Activated T-cell treated with anti-CD3 and anti-CD28 coated beads, Interleukin-2, amount 50 U/mL, for 72 hours (primary cell): ENCODE measurements at regions not wholly inside any gene's neighbourhood (a gene's known extent, or its start where the extent isn't known, plus 50 kb on each side); places are given as distances from the start of the nearest gene placed in this dataset.
"Not testable (repeated sequence)": the region's sequence is repeated elsewhere in the genome, so short reads cannot be mapped to it uniquely, and the experiment has no call there.

Source experiments
- ATAC-seq, 2 donors: fragments of 150-1000 bp; cut with Tn5 transposase; replicated peaks in 1 of 2; 2 replicates each; pipeline ENCODE4 v1.10.0; 2021; ENCODE audit warnings: moderate library complexity in 2 of 2, mild to moderate bottlenecking in 1 of 2
- DNase-seq, 2 donors: peaks; one replicate each; pipeline ENCODE4 v3.0.0; 2021 to 2022; ENCODE audit warnings: mixed read lengths in 1 of 2
- H3K27ac Mint-ChIP-seq: one replicate; pipeline ENCODE4 v1.8.0; 2022; ENCODE audit warnings: mild to moderate bottlenecking, moderate library complexity, mixed read lengths
- H3K27me3 Mint-ChIP-seq: one replicate; pipeline ENCODE4 v1.8.0; 2022; ENCODE audit warnings: low read depth, mixed read lengths
- H3K36me3 Mint-ChIP-seq, 2 donors: one replicate each; pipeline ENCODE4 v1.8.0; 2022; ENCODE audit warnings: mixed read lengths in 2 of 2, mild to moderate bottlenecking in 1 of 2; ENCODE audit not compliant: insufficient read depth in 2 of 2
- H3K4me1 Mint-ChIP-seq: one replicate; pipeline ENCODE4 v1.8.0; 2022; ENCODE audit warnings: low read depth, mixed read lengths
- H3K4me3 Mint-ChIP-seq, 2 donors: one replicate each; pipeline ENCODE4 v1.8.0; 2022; ENCODE audit warnings: mild to moderate bottlenecking in 2 of 2, mixed read lengths in 2 of 2, moderate library complexity in 2 of 2
- H3K9me3 Mint-ChIP-seq, 2 donors: one replicate each; pipeline ENCODE4 v1.8.0; 2022; ENCODE audit warnings: mixed read lengths in 2 of 2

DNA sequence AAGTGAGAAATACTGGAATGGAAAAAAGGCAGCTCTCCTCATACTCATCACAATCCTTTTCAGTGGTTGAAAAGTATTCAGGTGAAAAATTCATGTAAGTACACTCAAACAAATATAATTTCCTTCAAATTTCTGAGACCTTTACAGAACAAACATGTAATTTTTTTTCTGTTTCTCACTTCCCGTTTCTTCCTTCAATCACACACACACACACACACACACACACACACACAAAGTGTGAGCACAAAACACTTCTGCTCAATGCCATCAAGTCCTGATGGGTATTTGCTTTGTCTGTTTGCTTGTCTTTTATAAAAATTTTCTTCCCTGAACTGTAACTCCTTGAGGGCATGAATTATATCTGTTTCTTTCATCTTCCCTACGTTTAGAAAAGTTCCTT, 110.6 kb downstream of the LIG4 start:
- Mint-ChIP-seq H3K36me3 (no peaks in the 10 kb centered on the region), H3K27ac (no peak overlapping the region), H3K4me1 (no peaks in the 10 kb centered on the region), H3K9me3 (no peaks in the 10 kb centered on the region), H3K4me3 (no peak overlapping the region), H3K27me3 (peaks cover 12% of the 10 kb centered on the region)
- ATAC-seq (no peak), DNase-seq (no peak)

DNA sequence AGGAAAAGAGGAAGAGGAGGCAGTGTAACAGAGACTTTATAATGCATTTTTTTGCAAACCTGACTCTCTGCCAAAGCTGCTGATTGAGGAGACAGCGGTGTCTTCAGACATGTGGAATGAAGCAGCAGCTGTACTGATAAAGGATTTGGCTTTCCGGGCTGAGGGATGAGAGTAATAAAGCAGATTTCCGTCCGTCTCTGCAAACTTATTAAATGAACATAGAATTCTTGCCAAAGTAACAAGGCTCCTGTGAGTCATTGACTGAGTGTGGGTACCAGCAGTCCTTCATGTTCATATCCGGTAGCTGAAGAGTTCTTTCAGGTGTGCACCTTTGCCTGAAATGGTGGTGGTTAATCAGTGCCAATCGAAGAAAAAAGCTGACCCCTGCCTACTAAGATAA, 112.6 kb downstream of the LIG4 start:
- Mint-ChIP-seq H3K9me3 (no peaks in the 10 kb centered on the region), H3K36me3 (no peaks in the 10 kb centered on the region), H3K27ac (no peak overlapping the region), H3K27me3 (peaks cover 12% of the 10 kb centered on the region), H3K4me1 (no peaks in the 10 kb centered on the region), H3K4me3 (no peak overlapping the region)
- ATAC-seq (no peak), DNase-seq (no peak)

DNA sequence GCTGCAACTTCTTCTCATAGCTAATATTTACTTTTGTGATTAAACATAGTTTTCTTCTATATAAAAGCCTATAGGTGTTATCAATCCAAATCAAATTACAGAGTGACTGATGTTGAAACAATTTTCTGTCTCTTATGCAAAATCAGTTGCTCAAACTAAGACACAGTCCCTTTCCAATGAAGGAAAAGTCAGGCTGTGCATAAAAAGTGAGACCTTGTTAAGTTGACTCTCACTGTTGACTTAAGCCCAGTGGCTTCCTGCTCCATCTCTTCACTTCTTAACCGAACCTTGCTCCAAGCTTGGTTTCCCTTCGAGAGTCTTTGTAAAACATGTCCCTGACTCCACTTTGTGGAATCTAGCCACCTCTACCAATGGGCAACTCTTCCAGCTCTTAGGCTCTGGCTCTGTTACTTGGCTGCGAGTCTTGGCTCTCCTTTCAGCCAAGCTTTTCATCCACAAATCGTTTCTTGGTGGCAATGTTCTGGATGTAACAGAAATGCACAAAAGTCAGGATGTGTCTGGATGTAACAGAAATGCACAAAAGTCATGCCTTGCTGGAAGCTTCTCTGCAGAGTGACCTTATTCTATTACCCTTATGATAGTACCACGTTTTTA, 118.9 kb downstream of the LIG4 start:
- Mint-ChIP-seq H3K36me3 (no peaks in the 10 kb centered on the region), H3K4me3 (no peak overlapping the region), H3K27me3 (no peaks in the 10 kb centered on the region), H3K27ac (no peak overlapping the region), H3K4me1 (no peaks in the 10 kb centered on the region), H3K9me3 (no peaks in the 10 kb centered on the region)
- DNase-seq (no peak), ATAC-seq (no peak)

DNA sequence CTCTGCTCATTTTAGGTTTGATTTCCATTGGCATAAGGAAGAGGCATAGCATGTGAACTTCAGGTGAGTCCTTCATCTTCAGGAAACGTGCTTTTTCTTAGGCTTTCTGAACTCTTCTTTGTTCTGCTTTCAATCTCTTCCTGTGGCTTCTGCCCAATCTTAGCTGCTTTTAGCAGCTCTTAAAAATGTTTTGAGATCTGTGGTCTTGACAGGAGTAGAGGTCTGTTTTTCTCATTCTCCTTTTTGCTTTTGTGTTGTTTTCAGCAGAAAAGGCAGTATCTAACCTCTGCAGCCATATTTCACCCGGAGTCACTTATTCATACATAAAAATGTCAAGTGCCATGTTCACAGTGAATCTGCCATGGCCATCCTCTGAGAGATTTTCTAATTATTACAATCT, 120.3 kb downstream of the LIG4 start:
- H3K36me3 Mint-ChIP-seq: no peaks in the 10 kb centered on the region
- no peaks in the 10 kb centered on the region for H3K9me3 Mint-ChIP-seq
- no peak overlapping the region for H3K4me3 Mint-ChIP-seq
- ATAC-seq: no peak
- no peaks in the 10 kb centered on the region for H3K4me1 Mint-ChIP-seq
- H3K27me3 Mint-ChIP-seq: no peaks in the 10 kb centered on the region
- no peak for DNase-seq
- H3K27ac Mint-ChIP-seq: no peak overlapping the region

DNA sequence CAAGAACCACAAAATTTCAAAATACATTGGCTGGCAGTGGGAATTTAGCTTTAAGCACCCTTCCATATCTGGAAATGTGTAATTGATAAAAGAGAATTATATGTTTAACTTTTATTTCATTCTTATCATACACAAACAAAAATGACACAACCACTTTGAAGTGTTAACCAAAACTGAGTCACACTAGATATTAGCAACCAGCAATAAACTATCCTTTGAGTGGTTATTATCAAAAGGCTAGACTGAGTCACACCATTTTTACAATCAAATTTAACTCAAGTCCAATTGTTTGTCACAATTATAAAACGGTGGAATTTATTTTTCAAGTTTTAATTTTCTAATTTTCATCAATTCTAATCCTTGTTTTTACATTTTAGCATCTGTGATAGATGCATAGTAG, 121.7 kb downstream of the LIG4 start:
- Mint-ChIP-seq H3K4me3 (no peak overlapping the region), H3K4me1 (no peaks in the 10 kb centered on the region), H3K9me3 (no peaks in the 10 kb centered on the region), H3K27ac (no peak overlapping the region), H3K36me3 (no peaks in the 10 kb centered on the region), H3K27me3 (no peaks in the 10 kb centered on the region)
- ATAC-seq: no peak
- no peak for DNase-seq

DNA sequence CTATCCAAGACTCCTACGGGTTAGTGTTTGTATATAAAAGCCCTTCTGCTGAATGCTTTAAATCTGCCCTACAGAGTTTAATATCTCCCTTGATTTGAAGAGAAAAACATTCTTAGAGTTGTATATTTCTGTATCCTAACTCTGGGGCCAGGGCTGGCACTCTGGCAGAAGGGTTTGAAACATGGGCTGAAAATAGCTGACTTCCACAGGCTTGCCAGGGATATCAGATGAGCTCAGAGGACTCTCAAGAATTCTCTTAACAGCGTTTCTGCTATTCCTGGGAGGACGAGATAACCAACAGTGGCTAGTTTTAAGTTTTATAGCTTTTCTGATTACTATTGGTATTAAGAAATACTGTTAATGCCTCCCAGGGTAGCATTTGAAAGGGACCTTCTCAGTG, 127.5 kb downstream of the LIG4 start:
- H3K9me3 Mint-ChIP-seq: no peaks in the 10 kb centered on the region
- H3K27ac Mint-ChIP-seq: no peak overlapping the region
- no peaks in the 10 kb centered on the region for H3K4me1 Mint-ChIP-seq
- H3K36me3 Mint-ChIP-seq: no peaks in the 10 kb centered on the region
- DNase-seq (no peak), ATAC-seq (no peak)
- H3K27me3 Mint-ChIP-seq: no peaks in the 10 kb centered on the region
- H3K4me3 Mint-ChIP-seq: no peak overlapping the region

DNA sequence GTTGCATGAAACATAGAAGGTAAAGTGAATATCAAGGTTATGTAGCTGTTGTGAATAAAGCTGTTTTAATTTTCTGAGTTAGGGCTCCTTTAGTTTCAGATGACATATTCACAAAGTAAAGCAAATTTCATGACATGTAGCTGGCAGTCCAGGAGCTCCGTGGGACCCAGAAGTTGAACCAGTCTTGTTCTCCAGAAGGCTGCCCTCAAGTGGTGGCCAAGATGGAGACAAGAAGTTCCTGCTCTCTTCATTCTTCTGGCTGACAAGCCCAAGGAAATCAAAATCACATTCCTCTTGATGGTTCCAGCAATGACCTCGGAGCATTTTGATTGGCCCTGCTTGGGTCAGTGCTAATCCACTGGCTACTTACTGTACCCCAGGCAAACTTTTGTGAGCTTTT, 128.7 kb downstream of the LIG4 start:
- no peak for DNase-seq
- no peaks in the 10 kb centered on the region for H3K27me3 Mint-ChIP-seq
- ATAC-seq: no peak
- H3K4me3 Mint-ChIP-seq: no peak overlapping the region
- no peaks in the 10 kb centered on the region for H3K9me3 Mint-ChIP-seq
- no peaks in the 10 kb centered on the region for H3K36me3 Mint-ChIP-seq
- no peak overlapping the region for H3K27ac Mint-ChIP-seq
- H3K4me1 Mint-ChIP-seq: no peaks in the 10 kb centered on the region

DNA sequence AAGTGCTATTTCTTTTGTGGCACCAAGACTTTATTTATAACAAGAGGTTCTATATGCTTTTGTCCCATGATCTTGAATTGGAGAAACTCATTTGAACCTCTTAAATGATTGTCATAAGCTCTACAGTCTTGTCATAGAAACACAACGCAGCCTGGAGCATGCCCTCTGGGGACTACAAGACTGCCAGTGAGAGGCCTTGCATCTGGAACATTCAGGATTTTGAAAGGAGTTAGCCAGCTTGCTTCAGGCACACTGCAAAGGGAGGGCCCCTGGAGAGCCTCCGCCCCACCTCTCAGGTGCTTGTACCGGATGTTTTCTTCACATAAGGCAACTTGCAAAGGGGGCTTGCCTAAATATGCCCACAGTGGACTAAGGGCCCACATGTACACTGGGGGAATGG, 130.5 kb downstream of the LIG4 start:
- Mint-ChIP-seq H3K36me3 (no peaks in the 10 kb centered on the region), H3K4me1 (no peaks in the 10 kb centered on the region), H3K27me3 (no peaks in the 10 kb centered on the region), H3K27ac (no peak overlapping the region), H3K9me3 (no peaks in the 10 kb centered on the region), H3K4me3 (no peak overlapping the region)
- DNase-seq (no peak), ATAC-seq (no peak)

DNA sequence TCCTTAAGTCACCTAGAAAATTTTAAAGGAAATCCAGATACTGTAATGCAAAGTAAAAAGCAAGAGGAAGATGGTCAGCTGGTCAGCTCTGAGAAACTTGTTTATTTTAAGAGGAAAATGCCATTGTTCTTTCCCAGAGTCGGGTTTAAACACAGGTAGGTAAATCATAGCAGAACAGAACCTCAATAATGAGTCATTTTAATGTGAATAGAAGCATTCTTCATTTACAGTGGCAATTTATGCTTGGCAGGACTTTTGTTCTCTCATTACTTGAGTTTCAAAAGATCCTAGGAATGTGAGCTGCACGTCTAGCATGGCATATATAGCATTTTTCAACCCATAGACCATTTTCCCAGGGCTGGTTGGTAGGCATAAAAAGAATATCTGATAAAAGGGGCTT, 132.3 kb downstream of the LIG4 start:
- Mint-ChIP-seq H3K9me3 (peaks cover 4% of the 10 kb centered on the region in 2 donors), H3K36me3 (peaks cover 0 to 4% of the 10 kb centered on the region in 2 donors), H3K4me1 (no peaks in the 10 kb centered on the region), H3K27ac (no peak overlapping the region), H3K27me3 (no peaks in the 10 kb centered on the region), H3K4me3 (no peak overlapping the region)
- ATAC-seq (no peak), DNase-seq (no peak)

DNA sequence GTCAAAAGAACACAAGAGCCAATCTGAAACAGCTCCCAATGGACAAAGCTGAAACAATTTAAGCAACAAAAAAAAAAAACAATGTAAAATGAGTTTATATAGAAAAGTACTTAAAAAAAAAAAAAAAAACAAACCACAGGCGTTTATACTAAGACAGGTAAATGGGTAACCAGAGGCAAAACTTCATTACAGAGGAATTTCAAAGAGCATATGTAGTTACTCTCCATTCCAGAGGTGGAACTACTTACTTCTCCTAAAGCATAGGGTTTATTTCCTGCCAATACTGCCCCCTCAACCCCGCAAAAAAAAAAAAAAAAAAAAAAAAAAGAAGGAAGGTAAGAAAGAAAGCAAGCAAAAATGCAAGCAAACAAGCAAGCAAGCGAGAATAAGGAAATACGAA, 132.9 kb downstream of the LIG4 start:
- Mint-ChIP-seq H3K36me3 (peaks cover 0 to 4% of the 10 kb centered on the region in 2 donors), H3K27me3 (no peaks in the 10 kb centered on the region), H3K4me3 (no peak overlapping the region), H3K4me1 (no peaks in the 10 kb centered on the region), H3K27ac (no peak overlapping the region), H3K9me3 (peaks cover 4% of the 10 kb centered on the region in 2 donors)
- ATAC-seq (no peak), DNase-seq (no peak)

DNA sequence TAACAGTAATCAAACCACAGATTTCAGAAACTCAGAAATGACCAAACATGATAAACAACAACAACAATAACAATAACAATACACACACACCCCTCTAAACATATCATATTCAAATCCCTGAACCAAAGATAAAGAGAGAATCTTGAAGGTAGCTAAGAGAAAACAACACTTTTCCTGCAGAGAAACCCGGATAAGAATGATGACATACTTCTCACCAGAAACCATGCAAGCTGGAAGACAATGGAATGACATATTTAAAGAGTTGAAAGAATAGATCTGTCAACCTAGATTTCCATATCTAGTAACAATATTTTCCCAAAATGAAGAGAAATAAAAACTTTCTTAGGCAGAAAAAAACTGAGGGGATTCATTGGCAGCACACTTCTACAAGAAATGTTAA, 138.1 kb downstream of the LIG4 start:
- Mint-ChIP-seq H3K36me3 (peaks cover 1 to 4% of the 10 kb centered on the region in 2 donors), H3K4me3 (no peak overlapping the region), H3K27ac (no peak overlapping the region), H3K27me3 (no peaks in the 10 kb centered on the region), H3K4me1 (no peaks in the 10 kb centered on the region), H3K9me3 (peaks cover 14 to 18% of the 10 kb centered on the region in 2 donors)
- DNase-seq: no peak
- no peak for ATAC-seq

DNA sequence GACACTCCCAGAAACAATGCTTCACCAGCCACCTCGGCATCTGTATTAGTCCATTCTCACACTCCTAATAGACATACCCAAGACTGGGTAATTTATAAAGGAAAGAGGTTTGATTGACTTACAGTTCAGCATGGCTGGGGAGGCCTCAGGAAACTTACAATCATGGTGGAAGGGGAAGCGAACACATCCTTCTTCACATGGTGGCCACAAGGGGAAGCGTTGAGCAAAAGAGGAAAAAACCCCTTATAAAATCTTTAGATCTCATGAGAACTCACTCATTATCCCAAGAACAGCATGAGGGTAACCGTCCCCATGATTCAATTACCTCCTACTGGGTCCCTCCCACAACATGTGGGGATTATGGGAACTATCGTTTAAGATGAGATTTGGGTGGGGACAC, 140.9 kb downstream of the LIG4 start:
- not testable (repeated sequence) for H3K4me1 Mint-ChIP-seq, H3K27me3 Mint-ChIP-seq, H3K4me3 Mint-ChIP-seq, H3K36me3 Mint-ChIP-seq, DNase-seq, H3K27ac Mint-ChIP-seq, ATAC-seq
- H3K9me3 Mint-ChIP-seq: peaks cover 21 to 24% of the 10 kb centered on the region in 2 donors

DNA sequence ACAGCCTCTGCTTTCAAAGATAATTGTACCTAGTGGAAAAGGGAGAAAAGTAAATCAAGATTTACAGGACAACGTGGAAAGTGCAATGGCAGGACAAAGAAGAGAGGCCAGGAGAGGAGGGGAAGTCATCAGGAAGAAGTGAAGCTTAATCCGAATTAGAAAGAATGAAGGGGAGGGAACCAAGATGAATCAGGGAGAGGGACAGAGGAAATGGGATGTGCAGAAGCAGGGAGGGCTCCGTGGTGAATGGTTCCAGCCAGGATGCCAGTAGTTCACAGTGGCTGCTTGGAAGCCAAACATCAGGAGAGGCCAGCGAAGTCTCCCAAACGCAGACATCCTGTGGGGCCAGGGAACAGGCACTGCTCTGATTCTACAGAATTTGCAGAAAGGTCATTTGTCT, 144.4 kb downstream of the LIG4 start:
- H3K9me3 Mint-ChIP-seq: peaks cover 11 to 12% of the 10 kb centered on the region in 2 donors
- DNase-seq: no peak
- no peak for ATAC-seq
- no peaks in the 10 kb centered on the region for H3K4me1 Mint-ChIP-seq
- no peak overlapping the region for H3K4me3 Mint-ChIP-seq
- no peaks in the 10 kb centered on the region for H3K27me3 Mint-ChIP-seq
- peaks cover 3 to 4% of the 10 kb centered on the region in 2 donors for H3K36me3 Mint-ChIP-seq
- H3K27ac Mint-ChIP-seq: no peak overlapping the region

DNA sequence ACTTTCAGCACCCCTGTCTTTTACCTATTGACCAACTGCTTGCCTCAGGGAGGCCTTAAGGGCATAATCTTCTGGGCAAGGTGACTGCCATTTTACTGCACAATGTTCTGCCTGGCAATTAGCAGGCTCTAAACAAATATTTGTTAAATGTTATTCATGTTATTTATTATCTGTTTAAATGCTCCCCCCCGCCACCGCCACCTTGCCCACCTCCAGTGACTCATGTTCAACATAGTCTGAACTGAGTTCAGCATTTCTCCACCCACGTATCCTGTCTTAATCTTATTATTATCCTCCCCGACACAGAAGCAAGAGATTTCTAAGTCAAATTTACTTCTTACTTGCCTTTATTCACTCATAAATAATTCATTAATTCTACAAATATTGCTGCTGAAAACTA, 144.8 kb downstream of the LIG4 start:
- DNase-seq: no peak
- Mint-ChIP-seq H3K4me1 (no peaks in the 10 kb centered on the region), H3K9me3 (peaks cover 11 to 12% of the 10 kb centered on the region in 2 donors), H3K27ac (no peak overlapping the region), H3K27me3 (no peaks in the 10 kb centered on the region), H3K4me3 (no peak overlapping the region), H3K36me3 (peaks cover 3% of the 10 kb centered on the region in 2 donors)
- ATAC-seq: no peak
